Right lobe of liver (tissue), 6 donors: ENCODE measurements at regions not wholly inside any gene's neighbourhood (a gene's known extent, or its start where the extent isn't known, plus 50 kb on each side); places are given as distances from the start of the nearest gene placed in this dataset.

Experiments
- ATAC-seq, 4 donors: fragments of 200-7000 bp; cut with Tn5 transposase; one replicate each; pipeline ENCODE4 v1.9.1; 2020; ENCODE audit warnings: mild to moderate bottlenecking in 4 of 4, moderate library complexity in 4 of 4
- DNase-seq, 3 donors: peaks; one replicate each; pipeline ENCODE4 v3.0.0-alpha.2; 2020
- H3K27ac ChIP-seq, 3 donors: fragments of 200-600 bp; one replicate each; pipeline ENCODE4 v1.8.0; 2022
- H3K27me3 ChIP-seq, 2 donors: fragments of 200-600 bp; one replicate each; pipeline ENCODE4 v1.8.0; 2022
- H3K36me3 ChIP-seq, 4 donors: fragments of 200-600 bp; sonication (generic) in 1 of 4; one replicate each; pipeline versions ENCODE4 v1.5.1 to v1.8.0; 2017 to 2022; ENCODE audit warnings: control low read depth in 1 of 4
- H3K4me1 ChIP-seq, 4 donors: fragments of 200-600 bp; sonication (generic) in 1 of 4; one replicate each; pipeline versions ENCODE4 v1.5.1 to v1.8.0; 2017 to 2022; ENCODE audit warnings: control low read depth in 1 of 4
- H3K4me3 ChIP-seq, 3 donors: fragments of 200-600 bp; one replicate each; pipeline ENCODE4 v1.8.0; 2022
- H3K9me3 ChIP-seq, 4 donors: fragments of 200-600 bp; sonication (generic) in 1 of 4; one replicate each; pipeline versions ENCODE4 v1.5.1 to v1.8.0; 2017 to 2022; ENCODE audit warnings: control low read depth in 1 of 4
- POLR2A ChIP-seq: fragments of 450-650 bp; IDR thresholded peaks from one replicate; pipeline ENCODE4 v1.6.1; 2017; ENCODE audit warnings: antibody characterized with exemption, mild to moderate bottlenecking
- WGBS: methylation state at CpG from one replicate; pipeline ENCODE4 v1.1.6; 2018; ENCODE audit warnings: low coverage, low lambda C conversion rate; ENCODE audit not compliant: insufficient coverage; ENCODE audit errors: missing lambda C conversion rate; 5-methylcytosine and 5-hydroxymethylcytosine counted together
- intact Hi-C, 2 donors: fragments of 100-400 bp; cut with DNase I; formaldehyde crosslinking; loops; one replicate each; pipeline versions ENCODE4 v1.11.2 to v1.14.1; 2022
- TF ChIP-seq, protein P1 (sequence below), 4 donors: fragments of 200-600 bp in 3 of 4; fragments of 450-650 bp in 1 of 4; IDR thresholded peaks; one replicate each; pipeline versions ENCODE4 v1.5.1 to v1.8.0; 2016 to 2022; ENCODE audit warnings: antibody characterized with exemption in 4 of 4, mild to moderate bottlenecking in 2 of 4
- donor health status: DM: no; HTN: yes; CAD: no.
- donor health status: DM: no; HTN: no; CAD: no.
- donor health status: DM: no; HTN: no; CAD: no.
- donor health status: DM: no; HTN: yes; CAD: no.
- donor health status: DM: no; HTN: yes; CAD: no.

DNA sequence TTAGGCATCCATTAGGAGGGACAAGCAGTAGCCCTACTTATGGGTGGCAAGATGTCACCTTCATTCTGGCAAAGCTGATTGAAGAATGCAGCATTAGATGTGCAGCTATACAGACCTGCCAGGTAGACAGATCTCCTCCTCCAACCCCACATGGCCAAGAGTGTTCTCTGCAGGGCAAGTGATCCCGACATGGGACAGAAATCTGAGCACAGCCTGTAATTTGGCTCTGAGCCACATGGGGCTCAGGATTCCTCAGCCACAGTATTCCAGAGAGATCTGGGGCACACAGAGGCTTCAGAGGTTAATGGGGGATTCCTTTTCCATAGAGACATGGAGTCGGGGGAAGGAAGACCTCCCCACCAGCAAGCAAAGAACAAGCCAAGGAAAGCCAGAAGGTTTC, 58.7 kb upstream of the GDF10 start:
- intact Hi-C loops, result no loop called here
- no peaks in the 10 kb centered on the region for H3K36me3 ChIP-seq
- TF ChIP-seq, protein P1, sequence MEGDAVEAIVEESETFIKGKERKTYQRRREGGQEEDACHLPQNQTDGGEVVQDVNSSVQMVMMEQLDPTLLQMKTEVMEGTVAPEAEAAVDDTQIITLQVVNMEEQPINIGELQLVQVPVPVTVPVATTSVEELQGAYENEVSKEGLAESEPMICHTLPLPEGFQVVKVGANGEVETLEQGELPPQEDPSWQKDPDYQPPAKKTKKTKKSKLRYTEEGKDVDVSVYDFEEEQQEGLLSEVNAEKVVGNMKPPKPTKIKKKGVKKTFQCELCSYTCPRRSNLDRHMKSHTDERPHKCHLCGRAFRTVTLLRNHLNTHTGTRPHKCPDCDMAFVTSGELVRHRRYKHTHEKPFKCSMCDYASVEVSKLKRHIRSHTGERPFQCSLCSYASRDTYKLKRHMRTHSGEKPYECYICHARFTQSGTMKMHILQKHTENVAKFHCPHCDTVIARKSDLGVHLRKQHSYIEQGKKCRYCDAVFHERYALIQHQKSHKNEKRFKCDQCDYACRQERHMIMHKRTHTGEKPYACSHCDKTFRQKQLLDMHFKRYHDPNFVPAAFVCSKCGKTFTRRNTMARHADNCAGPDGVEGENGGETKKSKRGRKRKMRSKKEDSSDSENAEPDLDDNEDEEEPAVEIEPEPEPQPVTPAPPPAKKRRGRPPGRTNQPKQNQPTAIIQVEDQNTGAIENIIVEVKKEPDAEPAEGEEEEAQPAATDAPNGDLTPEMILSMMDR (IDR thresholded peaks at IDR 0.05), result no peak
- no peak for TF ChIP-seq POLR2A
- ATAC-seq, result no peak
- no peak overlapping the region for H3K4me3 ChIP-seq
- peak in 1 of 3 donors; percentile 25 for DNase-seq
- H3K4me1 ChIP-seq, result no peaks in the 10 kb centered on the region
- H3K27ac ChIP-seq, result no peak overlapping the region
- no peaks in the 10 kb centered on the region for H3K9me3 ChIP-seq
- WGBS, result no CpG with 5 or more reads among the region's 2 CpGs
- no peaks in the 10 kb centered on the region for H3K27me3 ChIP-seq

DNA sequence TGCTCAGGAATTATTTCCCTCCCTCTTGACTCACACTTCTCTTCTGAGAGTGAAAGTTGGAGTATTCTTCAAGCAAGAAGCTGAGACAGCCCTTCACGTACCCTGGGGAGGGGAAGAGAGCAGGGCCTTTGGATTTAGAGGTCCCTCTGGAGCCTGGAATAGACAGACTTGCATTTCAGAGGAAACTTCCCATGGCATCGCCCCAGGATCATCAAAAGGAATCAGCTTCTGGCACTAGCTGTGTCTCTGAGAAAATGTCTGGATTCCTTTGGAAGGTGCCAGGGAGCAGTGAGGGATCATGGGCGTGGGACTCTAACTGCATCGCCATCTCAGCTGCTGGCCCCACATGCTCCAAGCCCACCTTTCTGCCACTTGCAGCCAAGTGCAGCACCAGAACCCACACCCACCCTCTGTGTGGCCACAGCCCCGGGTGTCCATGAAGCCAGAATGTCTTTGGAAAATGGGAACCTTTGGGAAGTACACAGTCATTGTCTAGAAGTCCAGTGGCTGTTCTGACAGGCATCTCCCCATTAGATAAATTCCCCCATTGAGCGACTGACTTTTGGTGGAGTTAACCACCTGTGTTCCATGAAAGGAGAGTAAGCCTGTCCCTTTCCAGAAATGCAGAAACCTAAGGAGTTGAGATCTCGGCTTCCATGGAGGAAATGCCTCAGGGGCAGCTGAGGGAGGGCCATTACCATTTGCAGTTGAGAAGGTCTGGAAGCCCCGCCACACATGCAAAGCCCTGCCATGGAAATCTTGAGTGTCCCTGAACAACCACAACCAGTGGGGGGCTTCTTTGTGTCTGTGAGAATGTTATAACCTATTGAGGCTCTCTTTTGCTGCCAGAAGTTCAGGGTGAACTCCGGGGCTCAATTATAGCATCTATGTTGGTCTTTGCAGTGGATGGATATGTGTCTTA, 57.8 kb upstream of the GDF10 start:
- peak in 1 of 3 donors; percentile 15 for DNase-seq

DNA sequence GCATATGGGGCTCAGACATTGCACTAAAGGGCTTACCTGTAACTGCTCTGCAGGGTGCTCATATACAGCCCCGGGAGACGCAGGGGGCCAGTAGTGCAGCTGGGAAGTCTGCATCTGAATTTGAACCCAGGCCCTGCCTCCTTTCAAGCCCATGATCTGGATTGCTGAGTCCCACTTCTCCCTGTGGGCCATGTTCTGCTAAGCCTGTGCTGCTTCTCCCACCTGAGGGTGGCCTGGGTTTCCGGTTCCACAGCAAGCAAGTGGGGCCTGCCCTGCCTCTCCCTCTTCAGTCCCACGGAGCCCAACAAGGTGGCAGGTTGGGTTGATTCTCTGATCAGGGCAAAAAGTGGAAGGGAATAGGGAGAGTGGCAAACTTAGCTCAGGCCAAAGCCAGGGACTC, 56.6 kb upstream of the GDF10 start:
- Histone ChIP-seq H3K27ac (no peak overlapping the region), H3K36me3 (no peaks in the 10 kb centered on the region), H3K4me1 (no peaks in the 10 kb centered on the region), H3K27me3 (no peaks in the 10 kb centered on the region), H3K9me3 (no peaks in the 10 kb centered on the region), H3K4me3 (no peak overlapping the region)
- ATAC-seq, result no peak
- no peak for TF ChIP-seq POLR2A
- TF ChIP-seq, protein P1 (IDR thresholded peaks at IDR 0.05), result no peak
- WGBS, result 43% methylated on average over 2 of the region's 4 CpGs
- peak in 1 of 3 donors; percentile 28 for DNase-seq
- intact Hi-C loops, result no loop called here

More for the DNA sequence above, 57.8 kb upstream of the GDF10 start:
- Histone ChIP-seq H3K27me3 (no peaks in the 10 kb centered on the region), H3K27ac (no peak overlapping the region), H3K9me3 (no peaks in the 10 kb centered on the region), H3K4me3 (no peak overlapping the region), H3K4me1 (no peaks in the 10 kb centered on the region), H3K36me3 (no peaks in the 10 kb centered on the region)
- intact Hi-C loops, result no loop called here
- ATAC-seq, result no peak
- TF ChIP-seq, protein P1 (IDR thresholded peaks at IDR 0.05), result no peak
- TF ChIP-seq POLR2A, result no peak
- WGBS, result 90% methylated on average over 4 of the region's 9 CpGs

DNA sequence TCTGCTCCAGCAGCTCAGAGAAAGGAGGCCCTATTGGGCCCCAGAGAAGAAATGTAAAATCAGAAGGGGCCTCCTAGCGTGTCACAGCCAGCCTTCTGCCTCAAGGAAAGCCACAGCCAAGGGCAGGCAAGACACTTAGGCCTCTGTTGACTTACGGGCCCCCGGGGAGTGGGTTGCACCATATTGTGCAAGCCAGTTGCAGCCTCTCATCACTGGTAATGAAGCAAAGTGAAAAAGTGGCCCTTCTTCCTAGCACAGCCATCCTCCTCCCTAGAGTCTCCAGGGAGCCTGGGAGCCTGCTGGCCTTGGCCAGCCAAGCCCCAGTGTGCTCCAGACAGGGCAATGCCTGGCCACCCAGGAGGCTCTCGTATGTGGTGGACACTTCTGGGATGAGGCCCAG, 56.2 kb upstream of the GDF10 start:
- no peak for ATAC-seq
- intact Hi-C loops, result no loop called here
- Histone ChIP-seq H3K36me3 (no peaks in the 10 kb centered on the region), H3K27ac (no peak overlapping the region), H3K4me3 (no peak overlapping the region), H3K4me1 (no peaks in the 10 kb centered on the region), H3K27me3 (no peaks in the 10 kb centered on the region), H3K9me3 (no peaks in the 10 kb centered on the region)
- 60% methylated on average over 1 of the region's 4 CpGs for WGBS
- TF ChIP-seq POLR2A, result no peak
- TF ChIP-seq, protein P1 (IDR thresholded peaks at IDR 0.05), result no peak
- DNase-seq, result peak in 1 of 3 donors; percentile 25
